Psoas muscle (tissue), 7 donors: ENCODE measurements at regions not wholly inside any gene's neighbourhood (a gene's known extent, or its start where the extent isn't known, plus 50 kb on each side); places are given as distances from the start of the nearest gene placed in this dataset.

Source experiments
- ATAC-seq, 4 donors: fragments of 200-7000 bp; cut with Tn5 transposase; one replicate each; pipeline ENCODE4 v1.9.1; 2020; ENCODE audit warnings: moderate library complexity in 3 of 4, mild to moderate bottlenecking in 2 of 4
- DNase-seq, 2 donors: peaks; one replicate each; pipeline ENCODE4 v3.0.0-alpha.2; 2020
- H3K27ac ChIP-seq: fragments of 200-600 bp; one replicate; pipeline ENCODE4 v1.8.0; 2022
- H3K27me3 ChIP-seq, 3 donors: fragments of 200-600 bp in 1 of 3; one replicate each; pipeline versions ENCODE4 v1.6.1 to v1.8.0; 2013 to 2022; ENCODE audit warnings: low read length in 2 of 3, mild to moderate bottlenecking in 2 of 3, moderate library complexity in 1 of 3; ENCODE audit not compliant: insufficient read depth in 3 of 3
- H3K36me3 ChIP-seq, 2 donors: fragments of 200-600 bp in 1 of 2; one replicate each; pipeline versions ENCODE4 v1.6.1 to v1.8.0; 2013 to 2022; ENCODE audit warnings: low read depth in 1 of 2, mild to moderate bottlenecking in 1 of 2, moderate library complexity in 1 of 2; ENCODE audit not compliant: insufficient read depth in 1 of 2
- H3K4me1 ChIP-seq: fragments of 200-600 bp; one replicate; pipeline ENCODE4 v1.8.0; 2022
- H3K4me3 ChIP-seq: fragments of 200-600 bp; one replicate; pipeline ENCODE4 v1.8.0; 2022; ENCODE audit warnings: mild to moderate bottlenecking
- H3K9me3 ChIP-seq: fragments of 200-600 bp; one replicate; pipeline ENCODE4 v1.8.0; 2022
- CTCF ChIP-seq: fragments of 200-600 bp; IDR thresholded peaks from one replicate; pipeline ENCODE4 v1.8.0; 2022; ENCODE audit warnings: antibody characterized with exemption
- WGBS, 3 donors: extraction: QIAGEN DNeasy Blood & Tissue Kit; methylation state at CpG; one replicate each; pipeline versions ENCODE4 v1.1.6 to v1.1.7; 2013; 5-methylcytosine and 5-hydroxymethylcytosine counted together
- intact Hi-C, 2 donors: fragments of 100-400 bp; cut with DNase I; formaldehyde crosslinking; loops; one replicate each; pipeline versions ENCODE4 v1.11.0 to v1.14.2; 2022
- donor health status: healthy with polysubstance abuse.
- donor health status: DM: no; HTN: no; CAD: no; lungs with moderate emphysema.
- donor health status: Bipolar disorder and iron deficiency.
- donor health status: healthy.
- donor health status: DM: yes; HTN: yes; CAD: no.
- donor health status: DM: no; HTN: no; CAD: no.
- donor health status: DM: yes; HTN: yes; CAD: no.

DNA sequence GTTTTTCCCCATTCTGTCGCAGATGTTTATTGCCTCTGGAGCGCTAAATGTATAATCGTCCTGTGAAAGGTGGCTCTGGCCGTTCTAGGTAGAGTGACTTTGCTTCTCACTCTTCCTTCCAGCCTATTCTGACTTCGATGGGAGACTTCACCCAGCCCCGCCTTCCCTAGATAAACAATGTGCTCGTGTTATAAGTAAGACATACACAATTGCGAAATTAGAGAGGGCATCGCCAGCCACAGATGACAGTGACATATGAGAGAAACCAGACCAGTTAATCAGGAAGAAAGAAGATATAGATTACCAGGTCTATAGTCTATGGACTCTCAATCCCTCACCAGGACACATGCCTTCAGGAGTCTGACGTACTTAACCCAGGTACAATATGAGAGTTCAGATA is 1050.5 kb upstream of the AUTS2 start:
- no peaks in the 10 kb centered on the region for H3K36me3 ChIP-seq
- ATAC-seq (no peak), DNase-seq (no peak)
- no peak overlapping the region for H3K4me3 ChIP-seq
- WGBS, 3 donors = 73 to 84% (median 75%) methylated on average over 10 of the region's 10 CpGs
- TF ChIP-seq CTCF = no peak
- H3K27me3 ChIP-seq = peaks cover 0 to 2% (median 0%) of the 10 kb centered on the region in 3 donors
- no peak overlapping the region for H3K27ac ChIP-seq
- H3K4me1 ChIP-seq = no peaks in the 10 kb centered on the region
- intact Hi-C loops = no loop called here
- H3K9me3 ChIP-seq = no peaks in the 10 kb centered on the region

- 94 to 98% (median 94%) methylated on average over 2 of the region's 2 CpGs for WGBS, 3 donors
- Histone ChIP-seq H3K4me1 (no peaks in the 10 kb centered on the region), H3K36me3 (no peaks in the 10 kb centered on the region), H3K4me3 (no peak overlapping the region), H3K9me3 (no peaks in the 10 kb centered on the region), H3K27me3 (peaks cover 0 to under 1% (median 0%) of the 10 kb centered on the region in 3 donors), H3K27ac (no peak overlapping the region)
- intact Hi-C loops = no loop called here
- ATAC-seq (no peak), DNase-seq (no peak)
- TF ChIP-seq CTCF = no peak
Observed at GRCh38 chr7:68550027-68550426, 1048.2 kb upstream of the AUTS2 start.

DNA sequence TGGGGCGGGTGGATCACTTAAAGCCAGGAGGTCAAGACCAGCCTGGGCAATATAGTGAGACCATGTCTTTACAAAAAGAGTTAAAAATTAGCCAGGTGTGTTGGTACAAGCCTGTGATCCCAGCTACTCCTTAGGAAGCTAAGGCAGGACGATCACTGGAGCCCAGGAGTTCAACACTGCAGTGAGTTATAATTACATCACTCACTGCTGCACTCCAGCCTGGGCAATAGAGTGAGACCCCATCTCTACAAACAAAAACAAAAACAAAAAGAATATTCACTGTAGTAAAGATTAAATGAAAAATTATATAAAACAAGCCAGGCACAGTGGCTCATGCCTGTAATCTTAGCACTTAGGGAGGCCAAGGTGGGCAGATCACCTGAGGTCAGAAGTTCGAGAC is 1047.6 kb upstream of the AUTS2 start:
- Histone ChIP-seq H3K4me3 (no peak overlapping the region), H3K9me3 (no peaks in the 10 kb centered on the region), H3K36me3 (no peaks in the 10 kb centered on the region), H3K27me3 (no peaks in the 10 kb centered on the region), H3K4me1 (no peaks in the 10 kb centered on the region), H3K27ac (no peak overlapping the region)
- no peak for DNase-seq
- WGBS, 3 donors = 82 to 87% (median 85%) methylated on average over 3 of the region's 3 CpGs
- intact Hi-C loops = no loop called here
- TF ChIP-seq CTCF = no peak
- no peak for ATAC-seq

DNA sequence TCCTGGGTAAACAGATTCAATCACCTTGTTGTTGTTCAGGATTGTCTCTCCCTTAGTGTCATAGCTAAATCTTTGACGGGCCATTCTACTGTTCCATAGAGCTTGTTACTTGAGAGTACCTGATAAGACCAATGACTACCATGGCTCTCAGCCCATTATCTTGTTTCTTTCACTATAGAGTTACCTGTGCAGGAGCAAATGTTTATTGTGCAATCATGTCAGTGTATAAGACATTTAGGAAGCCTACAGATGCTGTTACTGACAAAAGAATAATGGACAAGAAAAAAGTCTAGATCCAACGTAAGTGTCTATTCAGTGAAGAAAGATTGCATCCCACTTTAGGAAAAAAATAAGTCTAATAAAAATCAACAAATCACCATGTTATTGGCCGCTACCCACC is 1041.7 kb upstream of the AUTS2 start:
- intact Hi-C loops = no loop called here

More for the DNA sequence above, 1041.7 kb upstream of the AUTS2 start:
- Histone ChIP-seq H3K27me3 (peaks cover 0 to 4% (median 0%) of the 10 kb centered on the region in 3 donors), H3K27ac (no peak overlapping the region), H3K4me1 (no peaks in the 10 kb centered on the region), H3K36me3 (no peaks in the 10 kb centered on the region), H3K4me3 (no peak overlapping the region), H3K9me3 (no peaks in the 10 kb centered on the region)
- no peak for DNase-seq
- WGBS, 3 donors = 85 to 92% (median 91%) methylated on average over 3 of the region's 3 CpGs
- no peak for TF ChIP-seq CTCF
- no peak for ATAC-seq
